IMR-90 (cell line): ENCODE measurements at regions not wholly inside any gene's neighbourhood (a gene's known extent, or its start where the extent isn't known, plus 50 kb on each side); places are given as distances from the start of the nearest gene placed in this dataset.

Source experiments
- ATAC-seq: fragments of 200-7000 bp; cut with Tn5 transposase; 2 replicates; pipeline ENCODE4 v1.9.1; 2020; ENCODE audit warnings: low read depth, mild to moderate bottlenecking, moderate library complexity
- BruUV-seq: library from RNA; stranded (reverse); fragments of 400-500 nt; replicated peaks from 2 replicates; lab custom pipeline; 2021; lab: Mats Ljungman, UMichigan
- CTCF ChIA-PET: fragments of 300-600 bp; formaldehyde crosslinking; extraction: SDS; loops from one replicate; lab custom pipeline; 2021; ENCODE audit warnings: antibody characterized with exemption; lab: Yijun Ruan, JAX
- POLR2A ChIA-PET: fragments of 300-600 bp; sonication (Branson Sonifier 250); formaldehyde crosslinking; loops from one replicate; lab custom pipeline; 2022; ENCODE audit warnings: antibody characterized with exemption; ENCODE audit not compliant: unreplicated experiment; lab: Charles Lee
- DNase-seq: peaks from one replicate; pipeline ENCODE4 v3.0.0; 2013
- H2AFZ ChIP-seq: replicated peaks from 2 replicates; pipeline ENCODE3; 2013; ENCODE audit warnings: low read length, mild to moderate bottlenecking; ENCODE audit not compliant: poor library complexity
- H2AK5ac ChIP-seq: 2 replicates; pipeline ENCODE4 v1.6.1; 2013; ENCODE audit warnings: low read depth, low read length, inconsistent platforms
- H2AK9ac ChIP-seq: replicated peaks from 2 replicates; pipeline ENCODE3; 2013; ENCODE audit warnings: mild to moderate bottlenecking, low read depth, low read length, moderate library complexity; ENCODE audit not compliant: poor library complexity
- H2BK120ac ChIP-seq: 2 replicates; pipeline ENCODE4 v1.6.1; 2013; ENCODE audit warnings: low read depth, low read length, inconsistent platforms
- H2BK15ac ChIP-seq: 3 replicates; pipeline ENCODE4 v1.6.1; 2013; ENCODE audit warnings: low read depth, low read length, inconsistent platforms
- H2BK20ac ChIP-seq: 2 replicates; pipeline ENCODE4 v1.6.1; 2013; ENCODE audit warnings: low read depth, mild to moderate bottlenecking, inconsistent platforms, low read length, moderate library complexity
- H2BK5ac ChIP-seq: 2 replicates; pipeline ENCODE4 v1.6.1; 2013; ENCODE audit warnings: mild to moderate bottlenecking, low read depth, low read length, inconsistent platforms; ENCODE audit not compliant: poor library complexity, severe bottlenecking
- H3K14ac ChIP-seq: replicated peaks from 2 replicates; pipeline ENCODE4 v1.6.1; 2013; ENCODE audit warnings: low read depth, low read length, inconsistent platforms
- H3K18ac ChIP-seq: 2 replicates; pipeline ENCODE4 v1.6.1; 2013; ENCODE audit warnings: low read depth, low read length, control low read depth
- H3K23ac ChIP-seq: 2 replicates; pipeline ENCODE4 v1.6.1; 2013; ENCODE audit warnings: low read depth, low read length, inconsistent platforms
- H3K27ac ChIP-seq: 2 replicates; pipeline ENCODE4 v1.5.1; 2013; ENCODE audit warnings: mild to moderate bottlenecking, control low read depth, low read length; ENCODE audit not compliant: insufficient read depth
- H3K27me3 ChIP-seq: 2 replicates; pipeline ENCODE4 v1.6.1; 2013; ENCODE audit warnings: low read length; ENCODE audit not compliant: control insufficient read depth, insufficient read depth
- H3K36me3 ChIP-seq: 2 replicates; pipeline ENCODE4 v1.6.1; 2013; ENCODE audit warnings: low read length, mixed read lengths; ENCODE audit not compliant: control insufficient read depth, insufficient read depth
- H3K4ac ChIP-seq: 2 replicates; pipeline ENCODE4 v1.6.1; 2013; ENCODE audit warnings: low read depth, low read length, inconsistent platforms
- H3K4me1 ChIP-seq: 2 replicates; pipeline ENCODE4 v1.6.1; 2013; ENCODE audit warnings: low read length, mixed read lengths; ENCODE audit not compliant: control insufficient read depth, insufficient read depth
- H3K4me2 ChIP-seq: 2 replicates; pipeline ENCODE4 v1.6.1; 2013; ENCODE audit warnings: low read depth, mild to moderate bottlenecking, control low read depth, low read length, moderate library complexity
- H3K4me3 ChIP-seq: 2 replicates; pipeline ENCODE4 v1.5.1; 2013; ENCODE audit warnings: low read depth, mild to moderate bottlenecking, control low read depth, low read length, moderate library complexity; ENCODE audit not compliant: insufficient read depth
- H3K56ac ChIP-seq: 2 replicates; pipeline ENCODE4 v1.6.1; 2013; ENCODE audit warnings: low read length, inconsistent platforms; ENCODE audit not compliant: insufficient read depth; ENCODE audit errors: extremely low read depth
- H3K79me1 ChIP-seq, 2 experiments: 2 replicates each; pipeline ENCODE4 v1.6.1; 2013; ENCODE audit warnings: low read length in 2 of 2, inconsistent platforms in 1 of 2, low read depth in 1 of 2
- H3K9ac ChIP-seq: 2 replicates; pipeline ENCODE4 v1.6.1; 2013; ENCODE audit warnings: low read depth, low read length, control low read depth
- H3K9me1 ChIP-seq: 2 replicates; pipeline ENCODE4 v1.6.1; 2013; ENCODE audit warnings: low read length, inconsistent platforms; ENCODE audit not compliant: insufficient read depth
- H3K9me3 ChIP-seq: 2 replicates; pipeline ENCODE4 v1.6.1; 2013; ENCODE audit warnings: low read length; ENCODE audit not compliant: control insufficient read depth, insufficient read depth
- H4K20me1 ChIP-seq: 2 replicates; pipeline ENCODE4 v1.6.1; 2013; ENCODE audit warnings: low read length, inconsistent platforms; ENCODE audit not compliant: insufficient read depth
- H4K5ac ChIP-seq: 2 replicates; pipeline ENCODE4 v1.6.1; 2013; ENCODE audit warnings: mild to moderate bottlenecking, low read depth, low read length, control low read depth
- H4K8ac ChIP-seq, 2 experiments: 2 replicates each; pipeline ENCODE4 v1.6.1; 2013; ENCODE audit warnings: low read depth in 2 of 2, low read length in 2 of 2, control low read depth in 1 of 2, inconsistent platforms in 1 of 2
- H4K91ac ChIP-seq: 2 replicates; pipeline ENCODE4 v1.6.1; 2013; ENCODE audit warnings: low read depth, low read length, inconsistent platforms; ENCODE audit not compliant: insufficient read depth
- BHLHE40 ChIP-seq: fragments of 150-350 bp; IDR thresholded peaks from 2 replicates; pipeline ENCODE4 v1.6.1; 2016; ENCODE audit warnings: mild to moderate bottlenecking, low read depth, low read length
- CEBPB ChIP-seq: IDR thresholded peaks from 2 replicates; pipeline ENCODE4 v1.6.1; 2012; ENCODE audit warnings: low read depth, low read length, improper control_type of control experiment
- CHD1 ChIP-seq: IDR thresholded peaks from 2 replicates; pipeline ENCODE4 v1.6.1; 2012; ENCODE audit warnings: low read depth, low read length, improper control_type of control experiment
- CTCF ChIP-seq: conservative IDR thresholded peaks from 2 replicates; pipeline ENCODE4 v1.5.1; 2012; ENCODE audit warnings: mild to moderate bottlenecking, low read depth, low read length, improper control_type of control experiment
- FOS ChIP-seq: fragments of 150-350 bp; IDR thresholded peaks from 2 replicates; pipeline ENCODE4 v1.6.1; 2016; ENCODE audit warnings: low read depth, low read length
- MAFK ChIP-seq: IDR thresholded peaks from 2 replicates; pipeline ENCODE4 v1.6.1; 2012; ENCODE audit warnings: low read depth, low read length, improper control_type of control experiment
- MAZ ChIP-seq: IDR thresholded peaks from 2 replicates; pipeline ENCODE4 v1.6.1; 2012; ENCODE audit warnings: low read depth, mild to moderate bottlenecking, low read length, improper control_type of control experiment, moderate library complexity, borderline replicate concordance
- MXI1 ChIP-seq: IDR thresholded peaks from 2 replicates; pipeline ENCODE4 v1.6.1; 2012; ENCODE audit warnings: low read depth, mild to moderate bottlenecking, low read length, moderate library complexity, borderline replicate concordance
- NFE2L2 ChIP-seq: fragments of 150-350 bp; IDR thresholded peaks from 2 replicates; pipeline ENCODE4 v1.6.1; 2016; ENCODE audit warnings: low read depth, mild to moderate bottlenecking, low read length
- POLR2A ChIP-seq: IDR thresholded peaks from 2 replicates; pipeline ENCODE4 v1.6.1; 2012; ENCODE audit warnings: mild to moderate bottlenecking, low read depth, low read length
- RAD21 ChIP-seq: IDR thresholded peaks from 2 replicates; pipeline ENCODE4 v1.6.1; 2012; ENCODE audit warnings: low read length, improper control_type of control experiment
- RCOR1 ChIP-seq: IDR thresholded peaks from 2 replicates; pipeline ENCODE4 v1.6.1; 2012; ENCODE audit warnings: mild to moderate bottlenecking, low read length, improper control_type of control experiment; ENCODE audit not compliant: insufficient replicate concordance
- RFX5 ChIP-seq: IDR thresholded peaks from 2 replicates; pipeline ENCODE4 v1.8.0; 2012; ENCODE audit warnings: low read depth, mild to moderate bottlenecking, low read length, moderate library complexity
- SMC3 ChIP-seq: fragments of 150-350 bp; IDR thresholded peaks from 2 replicates; pipeline ENCODE4 v1.6.1; 2016; ENCODE audit warnings: low read depth, mild to moderate bottlenecking, antibody characterized with exemption, low read length, moderate library complexity
- USF2 ChIP-seq: fragments of 150-350 bp; IDR thresholded peaks from 2 replicates; pipeline ENCODE4 v1.6.1; 2017; ENCODE audit warnings: mild to moderate bottlenecking, antibody characterized with exemption, low read length, low read depth
- WGBS, 2 experiments: methylation state at CpG; one replicate each; pipeline versions ENCODE4 v1.1.5 to v1.1.7; 2013; ENCODE audit warnings: missing lambda C conversion rate in 2 of 2; ENCODE audit not compliant: insufficient read length in 1 of 2; ENCODE audit errors: extremely low coverage in 2 of 2; 5-methylcytosine and 5-hydroxymethylcytosine counted together
- dilution Hi-C: fragments of 300-500 bp; cut with HindIII; formaldehyde crosslinking; loops from one replicate; pipeline ENCODE4 v1.14.3; 2018; ENCODE audit warnings: low sequenced_read_pairs; ENCODE audit not compliant: unreplicated experiment
- in situ Hi-C: fragments of 300-500 bp; cut with MboI; formaldehyde crosslinking; loops from 3 replicates; pipeline ENCODE4 v1.14.3; 2019; ENCODE audit warnings: low sequenced_read_pairs, inconsistent platforms, mixed read lengths
- intact Hi-C: fragments of 100-400 bp; cut with micrococcal nuclease; formaldehyde crosslinking; loops from 2 replicates; pipeline ENCODE4 v1.10.0; 2022
- TF ChIP-seq, protein P1 (sequence below): fragments of 150-350 bp; IDR thresholded peaks from 2 replicates; pipeline ENCODE4 v1.6.1; 2016; ENCODE audit warnings: low read depth, mild to moderate bottlenecking, low read length, moderate library complexity, borderline replicate concordance

DNA sequence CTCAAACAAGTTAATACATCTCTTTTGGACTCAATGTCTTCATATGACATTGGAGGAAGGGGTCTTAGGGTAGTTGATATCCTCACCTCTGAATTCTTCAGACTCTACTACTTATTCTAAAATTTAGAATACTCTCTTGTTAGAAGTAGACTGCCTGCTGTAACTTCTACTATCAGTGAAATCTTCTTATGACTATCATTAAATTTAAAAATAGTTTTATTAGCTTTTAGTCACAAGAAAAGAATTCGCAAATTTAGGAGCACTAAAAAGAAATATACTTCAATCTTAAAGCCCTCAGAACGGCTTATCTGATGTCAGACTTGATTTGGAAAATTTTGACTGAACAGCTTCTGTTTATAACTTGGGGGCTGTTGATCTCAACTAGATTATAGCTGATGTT, 67.1 kb upstream of the TTC14 start:
- TF ChIP-seq, protein P1, sequence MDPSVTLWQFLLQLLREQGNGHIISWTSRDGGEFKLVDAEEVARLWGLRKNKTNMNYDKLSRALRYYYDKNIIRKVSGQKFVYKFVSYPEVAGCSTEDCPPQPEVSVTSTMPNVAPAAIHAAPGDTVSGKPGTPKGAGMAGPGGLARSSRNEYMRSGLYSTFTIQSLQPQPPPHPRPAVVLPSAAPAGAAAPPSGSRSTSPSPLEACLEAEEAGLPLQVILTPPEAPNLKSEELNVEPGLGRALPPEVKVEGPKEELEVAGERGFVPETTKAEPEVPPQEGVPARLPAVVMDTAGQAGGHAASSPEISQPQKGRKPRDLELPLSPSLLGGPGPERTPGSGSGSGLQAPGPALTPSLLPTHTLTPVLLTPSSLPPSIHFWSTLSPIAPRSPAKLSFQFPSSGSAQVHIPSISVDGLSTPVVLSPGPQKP = no peak
- TF ChIP-seq MAZ (no peak), FOS (no peak), MXI1 (no peak), POLR2A (no peak), USF2 (no peak), RFX5 (no peak), SMC3 (no peak), RCOR1 (no peak), CTCF (no peak), MAFK (no peak), CEBPB (no peak), BHLHE40 (no peak), RAD21 (no peak), NFE2L2 (no peak), CHD1 (no peak)
- Histone ChIP-seq H2BK120ac (no peak overlapping the region), H3K18ac (no peak overlapping the region), H3K9me3 (no peaks in the 10 kb centered on the region), H3K4me1 (no peaks in the 10 kb centered on the region), H3K4ac (no peak overlapping the region), H3K23ac (no peak overlapping the region), H2AFZ (no peak overlapping the region), H4K20me1 (no peaks in the 10 kb centered on the region), H2AK9ac (no peak overlapping the region), H2BK15ac (no peak overlapping the region), H4K91ac (no peak overlapping the region), H3K4me3 (no peak overlapping the region), H3K14ac (no peak overlapping the region), H3K27ac (no peak overlapping the region), H4K5ac (no peak overlapping the region), H3K4me2 (no peak overlapping the region), H3K36me3 (no peaks in the 10 kb centered on the region), H3K79me1 (no peaks in the 10 kb centered on the region), H3K27me3 (no peaks in the 10 kb centered on the region), H2AK5ac (no peak overlapping the region), H3K9me1 (no peaks in the 10 kb centered on the region), H2BK5ac (no peak overlapping the region), H3K9ac (no peak overlapping the region), H2BK20ac (no peak overlapping the region), H3K56ac (no peak overlapping the region), H4K8ac (no peak overlapping the region)
- in situ Hi-C loops (no loop called here), dilution Hi-C loops (no loop called here), intact Hi-C loops (no loop called here)
- BruUV-seq = no TSS peak
- WGBS, 2 experiments = no CpG with 5 or more reads among the region's 2 CpGs
- no peak for DNase-seq
- ChIA-PET POLR2A (no interaction called here), CTCF (no interaction called here)
- no peak for ATAC-seq
